Esophagus squamous epithelium (tissue), 4 donors: ENCODE measurements at regions not wholly inside any gene's neighbourhood (a gene's known extent, or its start where the extent isn't known, plus 50 kb on each side); places are given as distances from the start of the nearest gene placed in this dataset.
"Not testable (repeated sequence)": the region's sequence is repeated elsewhere in the genome, so short reads cannot be mapped to it uniquely, and the experiment has no call there.

Source experiments
- POLR2A ChIP-seq, 4 donors: fragments of 450-650 bp; IDR thresholded peaks; one replicate each; pipeline ENCODE4 v1.6.1; 2017; ENCODE audit warnings: antibody characterized with exemption in 4 of 4, mild to moderate bottlenecking in 4 of 4, moderate library complexity in 3 of 4
- TF ChIP-seq, protein P1 (sequence below), 6 experiments: fragments of 450-650 bp in 4 of 6; fragments of 200-600 bp in 2 of 6; sonication (generic) in 2 of 6; IDR thresholded peaks; one replicate each; pipeline ENCODE4 v1.5.1; 2016 to 2019; ENCODE audit warnings: antibody characterized with exemption in 6 of 6, mild to moderate bottlenecking in 4 of 6, moderate library complexity in 4 of 6

GRCh38 chr2:190760353-190761150 is 111.7 kb downstream of the NAB1 start:
- TF ChIP-seq, protein P1, sequence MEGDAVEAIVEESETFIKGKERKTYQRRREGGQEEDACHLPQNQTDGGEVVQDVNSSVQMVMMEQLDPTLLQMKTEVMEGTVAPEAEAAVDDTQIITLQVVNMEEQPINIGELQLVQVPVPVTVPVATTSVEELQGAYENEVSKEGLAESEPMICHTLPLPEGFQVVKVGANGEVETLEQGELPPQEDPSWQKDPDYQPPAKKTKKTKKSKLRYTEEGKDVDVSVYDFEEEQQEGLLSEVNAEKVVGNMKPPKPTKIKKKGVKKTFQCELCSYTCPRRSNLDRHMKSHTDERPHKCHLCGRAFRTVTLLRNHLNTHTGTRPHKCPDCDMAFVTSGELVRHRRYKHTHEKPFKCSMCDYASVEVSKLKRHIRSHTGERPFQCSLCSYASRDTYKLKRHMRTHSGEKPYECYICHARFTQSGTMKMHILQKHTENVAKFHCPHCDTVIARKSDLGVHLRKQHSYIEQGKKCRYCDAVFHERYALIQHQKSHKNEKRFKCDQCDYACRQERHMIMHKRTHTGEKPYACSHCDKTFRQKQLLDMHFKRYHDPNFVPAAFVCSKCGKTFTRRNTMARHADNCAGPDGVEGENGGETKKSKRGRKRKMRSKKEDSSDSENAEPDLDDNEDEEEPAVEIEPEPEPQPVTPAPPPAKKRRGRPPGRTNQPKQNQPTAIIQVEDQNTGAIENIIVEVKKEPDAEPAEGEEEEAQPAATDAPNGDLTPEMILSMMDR (IDR thresholded peaks at IDR 0.05): not testable (repeated sequence)
- not testable (repeated sequence) for TF ChIP-seq POLR2A (IDR thresholded peaks at IDR 0.05)
